A673 (cell line): ENCODE measurements at regions not wholly inside any gene's neighbourhood (a gene's known extent, or its start where the extent isn't known, plus 50 kb on each side); places are given as distances from the start of the nearest gene placed in this dataset.

Experiments
- BruUV-seq: library from RNA; stranded (reverse); fragments of 400-500 nt; replicated peaks from 2 replicates; lab custom pipeline; 2021; lab: Mats Ljungman, UMichigan
- CTCF ChIA-PET: fragments of 300-600 bp; sonication (Branson Sonifier 250); formaldehyde crosslinking; loops from one replicate; lab custom pipeline; 2022; ENCODE audit warnings: antibody characterized with exemption; lab: Charles Lee
- POLR2A ChIA-PET: fragments of 300-600 bp; sonication (Branson Sonifier 250); formaldehyde crosslinking; loops from one replicate; lab custom pipeline; 2022; ENCODE audit warnings: antibody characterized with exemption; ENCODE audit not compliant: low non-redundant PET; lab: Charles Lee
- DNase-seq: peaks from one replicate; pipeline ENCODE4 v3.0.0-alpha.2; 2015; ENCODE audit warnings: low spot score
- H3K27ac ChIP-seq: fragments of 200-600 bp; sonication (generic); 2 replicates; pipeline ENCODE4 v1.5.1; 2016; ENCODE audit warnings: mixed run types, low read depth, mild to moderate bottlenecking, mixed read lengths, antibody characterized with exemption, low read length; ENCODE audit not compliant: poor library complexity, severe bottlenecking
- H3K27me3 ChIP-seq: fragments of 200-600 bp; sonication (generic); replicated peaks from 2 replicates; pipeline ENCODE4 v1.6.1; 2017; ENCODE audit warnings: mixed run types, low read depth, mild to moderate bottlenecking, mixed read lengths, antibody characterized with exemption, low read length; ENCODE audit not compliant: insufficient read depth, poor library complexity
- H3K36me3 ChIP-seq: fragments of 200-600 bp; sonication (generic); 2 replicates; pipeline ENCODE4 v1.6.1; 2016; ENCODE audit warnings: mixed run types, mild to moderate bottlenecking, mixed read lengths, antibody characterized with exemption, low read length; ENCODE audit not compliant: insufficient read depth, poor library complexity, severe bottlenecking
- H3K4me1 ChIP-seq: fragments of 200-600 bp; sonication (generic); 2 replicates; pipeline ENCODE4 v1.6.1; 2017; ENCODE audit warnings: mixed run types, mild to moderate bottlenecking, mixed read lengths, antibody characterized with exemption, low read length; ENCODE audit not compliant: insufficient read depth, poor library complexity, severe bottlenecking
- H3K4me3 ChIP-seq: fragments of 200-600 bp; sonication (generic); 2 replicates; pipeline ENCODE4 v1.5.1; 2016; ENCODE audit warnings: low read depth, mixed run types, mild to moderate bottlenecking, mixed read lengths, low read length; ENCODE audit not compliant: poor library complexity, severe bottlenecking
- H3K9me3 ChIP-seq: fragments of 200-600 bp; sonication (generic); 2 replicates; pipeline ENCODE4 v1.6.1; 2016; ENCODE audit warnings: mixed run types, low read depth, mild to moderate bottlenecking, mixed read lengths, antibody characterized with exemption, low read length; ENCODE audit not compliant: poor library complexity, severe bottlenecking
- EZH2 ChIP-seq: fragments of 200-600 bp; sonication (generic); IDR thresholded peaks from 2 replicates; pipeline ENCODE4 v1.6.1; 2017; ENCODE audit warnings: borderline replicate concordance, low read depth, mild to moderate bottlenecking, mixed read lengths, antibody characterized with exemption, low read length; ENCODE audit not compliant: poor library complexity, severe bottlenecking
- intact Hi-C: fragments of 100-400 bp; cut with micrococcal nuclease; formaldehyde crosslinking; loops from one replicate; pipeline ENCODE4 v1.10.0; 2022; ENCODE audit not compliant: unreplicated experiment
- TF ChIP-seq, protein P1 (sequence below): fragments of 300-800, 200-600 bp; sonication (generic); conservative IDR thresholded peaks from 2 replicates; pipeline ENCODE4 v1.5.1; 2017; ENCODE audit warnings: low read depth, mild to moderate bottlenecking, antibody characterized with exemption, low read length, moderate library complexity, mixed read lengths

DNA sequence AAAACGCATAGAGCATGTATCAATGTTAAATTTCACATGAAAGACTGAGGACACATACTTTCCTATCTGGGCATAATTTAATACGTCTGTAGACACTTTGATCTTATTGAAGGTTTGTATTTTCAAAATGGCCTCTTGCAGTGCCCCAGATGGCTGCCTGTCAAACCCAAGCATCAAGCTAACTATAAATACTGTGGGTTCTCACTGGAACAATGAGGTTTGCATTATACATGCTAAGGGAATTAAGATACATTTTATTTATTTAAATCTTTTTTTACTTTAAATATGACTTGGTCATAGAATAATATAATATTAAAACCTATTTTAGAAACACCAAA, 702.9 kb upstream of the GRAMD2B start:
- Histone ChIP-seq H3K4me1 (no peaks in the 10 kb centered on the region), H3K27me3 (no peaks in the 10 kb centered on the region), H3K9me3 (no peaks in the 10 kb centered on the region), H3K4me3 (no peak overlapping the region), H3K36me3 (no peaks in the 10 kb centered on the region), H3K27ac (no peak overlapping the region)
- ChIA-PET POLR2A (no interaction called here), CTCF (no interaction called here)
- intact Hi-C loops, result no loop called here
- TF ChIP-seq, protein P1, sequence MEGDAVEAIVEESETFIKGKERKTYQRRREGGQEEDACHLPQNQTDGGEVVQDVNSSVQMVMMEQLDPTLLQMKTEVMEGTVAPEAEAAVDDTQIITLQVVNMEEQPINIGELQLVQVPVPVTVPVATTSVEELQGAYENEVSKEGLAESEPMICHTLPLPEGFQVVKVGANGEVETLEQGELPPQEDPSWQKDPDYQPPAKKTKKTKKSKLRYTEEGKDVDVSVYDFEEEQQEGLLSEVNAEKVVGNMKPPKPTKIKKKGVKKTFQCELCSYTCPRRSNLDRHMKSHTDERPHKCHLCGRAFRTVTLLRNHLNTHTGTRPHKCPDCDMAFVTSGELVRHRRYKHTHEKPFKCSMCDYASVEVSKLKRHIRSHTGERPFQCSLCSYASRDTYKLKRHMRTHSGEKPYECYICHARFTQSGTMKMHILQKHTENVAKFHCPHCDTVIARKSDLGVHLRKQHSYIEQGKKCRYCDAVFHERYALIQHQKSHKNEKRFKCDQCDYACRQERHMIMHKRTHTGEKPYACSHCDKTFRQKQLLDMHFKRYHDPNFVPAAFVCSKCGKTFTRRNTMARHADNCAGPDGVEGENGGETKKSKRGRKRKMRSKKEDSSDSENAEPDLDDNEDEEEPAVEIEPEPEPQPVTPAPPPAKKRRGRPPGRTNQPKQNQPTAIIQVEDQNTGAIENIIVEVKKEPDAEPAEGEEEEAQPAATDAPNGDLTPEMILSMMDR, result no peak
- TF ChIP-seq EZH2, result no peak
- no peak for DNase-seq
- BruUV-seq, result no TSS peak

DNA sequence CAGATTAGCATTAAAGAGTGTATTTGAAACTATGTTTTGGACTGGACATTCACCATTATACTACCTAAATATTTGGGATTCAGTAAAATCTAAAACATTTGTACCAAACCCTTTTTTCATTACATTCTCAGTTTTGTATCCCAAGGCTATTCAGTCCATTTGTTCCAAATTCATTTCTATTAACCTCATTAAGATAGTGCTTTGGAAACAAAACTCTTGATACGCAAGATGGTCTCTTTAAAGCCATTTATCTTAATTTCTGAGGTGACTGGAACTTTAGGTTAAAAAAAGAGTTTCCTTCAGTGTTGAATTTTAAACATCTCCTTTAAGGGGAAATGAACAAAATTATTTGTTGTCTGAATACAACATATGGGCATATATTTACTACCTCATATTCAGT, 702.5 kb upstream of the GRAMD2B start:
- no peak for DNase-seq
- H3K4me3 ChIP-seq, result no peak overlapping the region
- no peaks in the 10 kb centered on the region for H3K36me3 ChIP-seq
- H3K4me1 ChIP-seq, result no peaks in the 10 kb centered on the region
- ChIA-PET POLR2A (no interaction called here), CTCF (no interaction called here)
- no peaks in the 10 kb centered on the region for H3K27me3 ChIP-seq
- no peak for TF ChIP-seq EZH2
- TF ChIP-seq, protein P1, result no peak
- no peaks in the 10 kb centered on the region for H3K9me3 ChIP-seq
- BruUV-seq, result no TSS peak
- intact Hi-C loops, result no loop called here
- H3K27ac ChIP-seq, result no peak overlapping the region

DNA sequence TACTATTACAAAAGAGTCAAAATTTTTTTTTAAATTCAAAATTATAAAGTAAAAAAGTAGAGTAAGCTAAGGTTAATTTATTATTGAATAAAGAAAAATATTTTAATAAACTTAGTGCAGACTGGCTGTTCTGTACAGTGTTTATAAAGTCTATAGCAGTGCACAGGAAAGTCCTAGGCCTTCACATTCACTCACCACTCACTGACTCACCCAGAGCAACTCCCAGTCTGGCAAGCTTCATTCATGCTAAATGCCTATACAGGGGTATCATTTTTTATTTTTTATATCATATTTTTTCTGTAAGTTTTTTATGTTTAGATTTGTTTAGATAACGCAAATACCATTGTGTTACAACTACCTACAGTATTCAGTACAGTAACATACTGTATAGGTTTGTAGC, 700.7 kb upstream of the GRAMD2B start:
- no TSS peak for BruUV-seq
- H3K27ac ChIP-seq, result no peak overlapping the region
- H3K36me3 ChIP-seq, result no peaks in the 10 kb centered on the region
- no peak for DNase-seq
- H3K4me1 ChIP-seq, result no peaks in the 10 kb centered on the region
- TF ChIP-seq, protein P1, result no peak
- TF ChIP-seq EZH2, result no peak
- no peaks in the 10 kb centered on the region for H3K9me3 ChIP-seq
- intact Hi-C loops, result no loop called here
- CTCF ChIA-PET, result no interaction called here
- H3K4me3 ChIP-seq, result no peak overlapping the region
- POLR2A ChIA-PET, result no interaction called here
- no peaks in the 10 kb centered on the region for H3K27me3 ChIP-seq
